HEK293T (cell line): ENCODE measurements at regions not wholly inside any gene's neighbourhood (a gene's known extent, or its start where the extent isn't known, plus 50 kb on each side); places are given as distances from the start of the nearest gene placed in this dataset.

ENCODE experiments used
- CTCF ChIA-PET: fragments of 350-600 bp; formaldehyde crosslinking; extraction: SDS; loops from one replicate; lab custom pipeline; 2021; ENCODE audit warnings: antibody characterized with exemption, inconsistent platforms; lab: Yijun Ruan, JAX
- POLR2A ChIA-PET: fragments of 350-600 bp; formaldehyde crosslinking; extraction: SDS; loops from one replicate; lab custom pipeline; 2020; ENCODE audit warnings: antibody characterized with exemption, inconsistent platforms; lab: Yijun Ruan, JAX
- DNase-seq: peaks from one replicate; pipeline ENCODE4 v3.0.0; 2012; ENCODE audit warnings: mixed read lengths; ENCODE audit errors: extremely low spot score
- ARNT ChIP-seq: fragments of 450-650 bp; IDR thresholded peaks from 2 replicates; pipeline ENCODE4 v1.6.1; 2017; ENCODE audit warnings: mild to moderate bottlenecking
- BHLHE40 ChIP-seq: fragments of 450-650 bp; IDR thresholded peaks from 2 replicates; pipeline ENCODE4 v1.6.1; 2016; ENCODE audit warnings: mild to moderate bottlenecking, moderate library complexity, borderline replicate concordance
- CTBP1 ChIP-seq: fragments of 450-650 bp; IDR thresholded peaks from 2 replicates; pipeline ENCODE4 v1.6.1; 2016; ENCODE audit warnings: borderline replicate concordance
- ELF4 ChIP-seq: fragments of 450-650 bp; IDR thresholded peaks from 2 replicates; pipeline ENCODE4 v1.6.1; 2017; ENCODE audit warnings: antibody characterized with exemption
- FOXA1 ChIP-seq: fragments of 450-650 bp; IDR thresholded peaks from 2 replicates; pipeline ENCODE4 v1.6.1; 2016; ENCODE audit warnings: mild to moderate bottlenecking
- FOXK2 ChIP-seq: fragments of 450-650 bp; IDR thresholded peaks from 2 replicates; pipeline ENCODE4 v1.6.1; 2016; ENCODE audit warnings: mild to moderate bottlenecking
- FOXM1 ChIP-seq: fragments of 450-650 bp; IDR thresholded peaks from 2 replicates; pipeline ENCODE4 v1.6.1; 2017; ENCODE audit warnings: mild to moderate bottlenecking, borderline replicate concordance
- HDGF ChIP-seq: fragments of 450-650 bp; IDR thresholded peaks from 2 replicates; pipeline ENCODE4 v1.6.1; 2017; ENCODE audit warnings: antibody characterized with exemption, borderline replicate concordance
- L3MBTL2 ChIP-seq: fragments of 450-650 bp; conservative IDR thresholded peaks from 2 replicates; pipeline ENCODE4 v1.6.1; 2016; ENCODE audit warnings: mild to moderate bottlenecking
- LEF1 ChIP-seq: fragments of 450-650 bp; IDR thresholded peaks from 2 replicates; pipeline ENCODE4 v1.6.1; 2017; ENCODE audit warnings: mild to moderate bottlenecking, borderline replicate concordance
- NFRKB ChIP-seq: fragments of 450-650 bp; IDR thresholded peaks from 2 replicates; pipeline ENCODE4 v1.6.1; 2016; ENCODE audit warnings: mild to moderate bottlenecking, moderate library complexity
- PKNOX1 ChIP-seq: fragments of 450-650 bp; IDR thresholded peaks from 2 replicates; pipeline ENCODE4 v1.6.1; 2016
- SP1 ChIP-seq: fragments of 450-650 bp; IDR thresholded peaks from 2 replicates; pipeline ENCODE4 v1.6.1; 2017
- SUZ12 ChIP-seq: fragments of 450-650 bp; IDR thresholded peaks from 2 replicates; pipeline ENCODE4 v1.6.1; 2016; ENCODE audit warnings: mild to moderate bottlenecking
- TARDBP ChIP-seq: fragments of 450-650 bp; IDR thresholded peaks from 2 replicates; pipeline ENCODE4 v1.6.1; 2016
- ZNF384 ChIP-seq: fragments of 450-650 bp; IDR thresholded peaks from 2 replicates; pipeline ENCODE4 v1.6.1; 2016

- ChIA-PET CTCF (interaction anchor here (0.7 kb wide), 1 partner anchor 41 kb away, joined by 3 read pairs; no protein-coding TSS in a partner anchor), POLR2A (no interaction called here)
- TF ChIP-seq ELF4 (no peak), FOXK2 (no peak), NFRKB (no peak), BHLHE40 (no peak)
- DNase-seq, result no peak
Measured at GRCh38 chr5:2203774-2204173, 321.0 kb upstream of the IRX4 start.

GRCh38 chr5:2201832-2202231 lies 319.1 kb upstream of the IRX4 start:
- no peak for DNase-seq
- TF ChIP-seq FOXK2, result no peak
- POLR2A ChIA-PET, result interaction anchor here (0.6 kb wide), 1 partner anchor 175 kb away, joined by 3 read pairs; no protein-coding TSS in a partner anchor
- CTCF ChIA-PET, result no interaction called here

GRCh38 chr5:2201421-2201820 lies 318.7 kb upstream of the IRX4 start:
- no peak for DNase-seq
- ChIA-PET CTCF (no interaction called here), POLR2A (interaction anchor here (0.6 kb wide), 1 partner anchor 175 kb away, joined by 3 read pairs; no protein-coding TSS in a partner anchor)
- TF ChIP-seq FOXA1 (no peak), SP1 (no peak), CTBP1 (no peak), FOXK2 (no peak), ZNF384 (no peak), PKNOX1 (no peak), NFRKB (no peak), LEF1 (no peak), L3MBTL2 (no peak), HDGF (no peak), FOXM1 (no peak), BHLHE40 (no peak), ELF4 (no peak), ARNT (no peak), TARDBP (no peak), SUZ12 (no peak)

GRCh38 chr5:2201011-2201410 lies 318.3 kb upstream of the IRX4 start:
- no peak for DNase-seq
- no peak for TF ChIP-seq CTBP1
- TF ChIP-seq FOXA1, result no peak
- TF ChIP-seq ARNT, result no peak
- no peak for TF ChIP-seq ZNF384
- no peak for TF ChIP-seq LEF1
- no peak for TF ChIP-seq SP1
- TF ChIP-seq SUZ12, result no peak
- TF ChIP-seq NFRKB, result no peak
- TF ChIP-seq PKNOX1, result no peak
- no peak for TF ChIP-seq HDGF
- TF ChIP-seq ELF4, result no peak
- TF ChIP-seq FOXK2, result no peak
- TF ChIP-seq TARDBP, result no peak
- ChIA-PET POLR2A (no interaction called here), CTCF (no interaction called here)

- TF ChIP-seq CTBP1 (no peak), NFRKB (no peak), ARNT (no peak), PKNOX1 (no peak), ELF4 (no peak), HDGF (no peak), FOXM1 (no peak), TARDBP (no peak), SUZ12 (no peak), SP1 (no peak), ZNF384 (no peak), FOXA1 (no peak), FOXK2 (no peak), BHLHE40 (no peak), LEF1 (no peak), L3MBTL2 (no peak)
- POLR2A ChIA-PET, result no interaction called here
- no peak for DNase-seq
- CTCF ChIA-PET, result no interaction called here
Measured at GRCh38 chr5:2200261-2200950, 317.7 kb upstream of the IRX4 start.

- ChIA-PET CTCF (no interaction called here), POLR2A (no interaction called here)
- TF ChIP-seq ZNF384 (no peak), SUZ12 (no peak), CTBP1 (no peak), FOXM1 (no peak), BHLHE40 (no peak), FOXA1 (no peak), ARNT (no peak), HDGF (no peak), NFRKB (no peak), SP1 (no peak), FOXK2 (no peak), PKNOX1 (no peak), L3MBTL2 (no peak), LEF1 (no peak)
- DNase-seq, result no peak
Measured at GRCh38 chr5:2199697-2200096, 317.0 kb upstream of the IRX4 start.
